H1 (cell line): ENCODE measurements at regions not wholly inside any gene's neighbourhood (a gene's known extent, or its start where the extent isn't known, plus 50 kb on each side); places are given as distances from the start of the nearest gene placed in this dataset.

ENCODE experiments used
- CTCF ChIA-PET: fragments of 300-600 bp; sonication (Branson Sonifier 250); formaldehyde crosslinking; loops from one replicate; lab custom pipeline; 2021; ENCODE audit not compliant: partially characterized antibody; lab: Charles Lee
- POLR2A ChIA-PET: fragments of 300-600 bp; sonication (Branson Sonifier 250); formaldehyde crosslinking; loops from one replicate; lab custom pipeline; 2021; ENCODE audit warnings: inconsistent platforms; ENCODE audit not compliant: partially characterized antibody; lab: Charles Lee
- DNase-seq, 2 experiments: peaks; one replicate each; pipeline versions ENCODE4 v3.0.0 to v3.0.0-alpha.2; 2010 to 2022; ENCODE audit warnings: low spot score in 2 of 2, low read depth in 1 of 2, mixed read lengths in 1 of 2
- FAIRE-seq: peaks from 2 replicates; lab custom pipeline; 2011; peaks lifted over from hg19 to GRCh38; lab: Jason Lieb, UNC
- H2AFZ ChIP-seq: 2 replicates; pipeline ENCODE4 v1.8.1; 2012; ENCODE audit warnings: low read length, inconsistent platforms
- H2AK5ac ChIP-seq: 2 replicates; pipeline ENCODE4 v1.6.1; 2013; ENCODE audit warnings: low read depth, low read length
- H2BK120ac ChIP-seq: replicated peaks from 2 replicates; pipeline ENCODE3; 2013; ENCODE audit warnings: low read depth, low read length, inconsistent platforms
- H2BK12ac ChIP-seq: 2 replicates; pipeline ENCODE4 v1.6.1; 2013; ENCODE audit warnings: low read depth, low read length
- H2BK15ac ChIP-seq: 2 replicates; pipeline ENCODE4 v1.6.1; 2013; ENCODE audit warnings: low read length
- H2BK20ac ChIP-seq: 2 replicates; pipeline ENCODE4 v1.6.1; 2013; ENCODE audit warnings: low read length
- H2BK5ac ChIP-seq: 2 replicates; pipeline ENCODE4 v1.6.1; 2013; ENCODE audit warnings: low read depth, low read length
- H3K14ac ChIP-seq: 2 replicates; pipeline ENCODE4 v1.6.1; 2013; ENCODE audit warnings: inconsistent platforms; ENCODE audit not compliant: insufficient read length
- H3K18ac ChIP-seq: 2 replicates; pipeline ENCODE4 v1.6.1; 2013; ENCODE audit warnings: low read length; ENCODE audit errors: extremely low read depth
- H3K23ac ChIP-seq: 2 replicates; pipeline ENCODE4 v1.6.1; 2013; ENCODE audit warnings: inconsistent platforms; ENCODE audit not compliant: insufficient read length
- H3K23me2 ChIP-seq: 2 replicates; pipeline ENCODE4 v1.6.1; 2013; ENCODE audit warnings: low read depth, low read length
- H3K27ac ChIP-seq: 2 replicates; pipeline ENCODE4 v1.6.1; 2011; ENCODE audit warnings: low read depth, low read length, inconsistent platforms
- H3K27me3 ChIP-seq, 4 experiments: replicated peaks in 1 of 4; 1 replicate in 1 of 4; 2 replicates in 3 of 4; pipeline versions ENCODE4 v1.6.1 to v1.8.1; 2011 to 2013; ENCODE audit warnings: low read length in 3 of 4, mild to moderate bottlenecking in 3 of 4, inconsistent platforms in 2 of 4, mixed read lengths in 2 of 4, moderate library complexity in 1 of 4; ENCODE audit not compliant: control insufficient read depth in 3 of 4, insufficient read depth in 3 of 4; ENCODE audit errors: extremely low read depth in 1 of 4
- H3K36me3 ChIP-seq, 4 experiments: 2 replicates each; pipeline versions ENCODE4 v1.6.1 to v1.8.1; 2011 to 2013; ENCODE audit warnings: mild to moderate bottlenecking in 4 of 4, low read length in 3 of 4, moderate library complexity in 2 of 4, control low read depth in 1 of 4, inconsistent platforms in 1 of 4; ENCODE audit not compliant: insufficient read depth in 4 of 4, control insufficient read depth in 2 of 4
- H3K4ac ChIP-seq: replicated peaks from 2 replicates; pipeline ENCODE3; 2013; ENCODE audit warnings: low read length, low read depth, mixed read lengths, inconsistent platforms; ENCODE audit not compliant: insufficient read length
- H3K4me1 ChIP-seq, 4 experiments: replicated peaks in 1 of 4; 1 replicate in 1 of 4; 2 replicates in 3 of 4; pipeline versions ENCODE4 v1.6.1 to v1.8.1; 2011 to 2013; ENCODE audit warnings: low read length in 3 of 4, inconsistent platforms in 2 of 4, mixed read lengths in 1 of 4; ENCODE audit not compliant: insufficient read depth in 4 of 4, control insufficient read depth in 3 of 4
- H3K4me2 ChIP-seq, 2 experiments: 2 replicates each; pipeline versions ENCODE4 v1.6.1 to v1.8.1; 2011 to 2013; ENCODE audit warnings: low read depth in 2 of 2, low read length in 2 of 2, control low read depth in 1 of 2, inconsistent platforms in 1 of 2, mild to moderate bottlenecking in 1 of 2; ENCODE audit not compliant: insufficient read depth in 1 of 2
- H3K4me3 ChIP-seq, 4 experiments: fragments of 200-600, 300-600 bp in 1 of 4; sonication (generic), shearing (Covaris generic), sonication (Bioruptor Twin) in 1 of 4; 2 replicates each; pipeline versions ENCODE4 v1.5.1 to v1.8.1; 2011 to 2016; ENCODE audit warnings: low read length in 4 of 4, low read depth in 3 of 4, control low read depth in 2 of 4, inconsistent platforms in 2 of 4, mild to moderate bottlenecking in 2 of 4, mixed read lengths in 1 of 4, moderate library complexity in 1 of 4; ENCODE audit not compliant: insufficient read depth in 2 of 4; ENCODE audit errors: extremely low read depth in 1 of 4
- H3K56ac ChIP-seq: replicated peaks from 2 replicates; pipeline ENCODE3; 2013; ENCODE audit warnings: low read depth, mild to moderate bottlenecking, mixed read lengths, low read length, inconsistent platforms; ENCODE audit not compliant: insufficient read length
- H3K79me1 ChIP-seq: 2 replicates; pipeline ENCODE4 v1.6.1; 2013; ENCODE audit warnings: low read depth, low read length, control low read depth
- H3K79me2 ChIP-seq, 2 experiments: 2 replicates each; pipeline versions ENCODE4 v1.6.1 to v1.8.1; 2012 to 2013; ENCODE audit warnings: low read length in 2 of 2, mild to moderate bottlenecking in 2 of 2, inconsistent platforms in 1 of 2; ENCODE audit not compliant: insufficient read depth in 2 of 2, control insufficient read depth in 1 of 2
- H3K9ac ChIP-seq, 4 experiments: replicated peaks in 1 of 4; 1 replicate in 1 of 4; 2 replicates in 3 of 4; pipeline versions ENCODE4 v1.6.1 to v1.8.1; 2011 to 2013; ENCODE audit warnings: low read depth in 3 of 4, low read length in 3 of 4, control low read depth in 2 of 4, mild to moderate bottlenecking in 2 of 4, moderate library complexity in 2 of 4, inconsistent platforms in 1 of 4; ENCODE audit errors: extremely low read depth in 1 of 4
- H3K9me3 ChIP-seq, 2 experiments: 2 replicates each; pipeline versions ENCODE4 v1.6.1 to v1.8.1; 2012 to 2013; ENCODE audit warnings: mild to moderate bottlenecking in 2 of 2, moderate library complexity in 2 of 2, control low read depth in 1 of 2, inconsistent platforms in 1 of 2, low read depth in 1 of 2, low read length in 1 of 2, mixed read lengths in 1 of 2; ENCODE audit not compliant: insufficient read depth in 2 of 2
- H4K20me1 ChIP-seq, 2 experiments: replicated peaks in 1 of 2; 2 replicates each; pipeline versions ENCODE3 to v1.8.1; 2011 to 2013; ENCODE audit warnings: inconsistent platforms in 2 of 2, low read length in 2 of 2, mild to moderate bottlenecking in 1 of 2; ENCODE audit not compliant: insufficient read depth in 2 of 2, control insufficient read depth in 1 of 2
- H4K5ac ChIP-seq: 2 replicates; pipeline ENCODE4 v1.6.1; 2013; ENCODE audit warnings: low read length, low read depth, mixed read lengths, inconsistent platforms; ENCODE audit not compliant: insufficient read length
- H4K8ac ChIP-seq: 2 replicates; pipeline ENCODE4 v1.8.0; 2013; ENCODE audit warnings: mild to moderate bottlenecking, moderate library complexity, low read length, inconsistent platforms; ENCODE audit not compliant: insufficient read depth; ENCODE audit errors: extremely low read depth
- H4K91ac ChIP-seq: replicated peaks from 2 replicates; pipeline ENCODE3; 2013; ENCODE audit warnings: low read length, mixed read lengths, inconsistent platforms; ENCODE audit not compliant: insufficient read length
- CEBPB ChIP-seq: IDR thresholded peaks from 2 replicates; pipeline ENCODE4 v1.6.1; 2012; ENCODE audit warnings: low read depth, low read length
- HDAC2 ChIP-seq, 2 experiments: fragments of 300-600 bp in 1 of 2; sonication (generic) in 1 of 2; IDR thresholded peaks; 2 replicates each; pipeline ENCODE4 v1.6.1; 2011 to 2012; ENCODE audit warnings: low read depth in 2 of 2, low read length in 2 of 2, mild to moderate bottlenecking in 2 of 2, moderate library complexity in 2 of 2, borderline replicate concordance in 1 of 2, inconsistent platforms in 1 of 2
- JUN ChIP-seq: IDR thresholded peaks from 2 replicates; pipeline ENCODE4 v1.6.1; 2011; ENCODE audit warnings: low read depth, mild to moderate bottlenecking, improper control_type of control experiment, low read length
- KDM1A ChIP-seq: fragments of 200-600, 300-600 bp; sonication (generic); IDR thresholded peaks from 2 replicates; pipeline ENCODE4 v1.7.1; 2016; ENCODE audit warnings: mild to moderate bottlenecking, low read length, borderline replicate concordance
- KDM4A ChIP-seq: IDR thresholded peaks from one replicate; pipeline ENCODE4 v1.7.1; 2012; ENCODE audit warnings: low read depth, mild to moderate bottlenecking, moderate library complexity, low read length, inconsistent platforms; ENCODE audit not compliant: severe bottlenecking
- PHF8 ChIP-seq: fragments of 200-600 bp; sonication (generic); conservative IDR thresholded peaks from 2 replicates; pipeline ENCODE4 v1.7.1; 2012; ENCODE audit warnings: low read depth, mild to moderate bottlenecking, inconsistent platforms, low read length, moderate library complexity
- RAD21 ChIP-seq, 2 experiments: IDR thresholded peaks in 1 of 2; conservative IDR thresholded peaks in 1 of 2; 2 replicates each; pipeline ENCODE4 v1.6.1; 2011; ENCODE audit warnings: low read depth in 2 of 2, low read length in 2 of 2, improper control_type of control experiment in 1 of 2, inconsistent platforms in 1 of 2, mild to moderate bottlenecking in 1 of 2, moderate library complexity in 1 of 2
- SIN3A ChIP-seq, 2 experiments: IDR thresholded peaks in 1 of 2; conservative IDR thresholded peaks in 1 of 2; 2 replicates each; pipeline ENCODE4 v1.6.1; 2011 to 2012; ENCODE audit warnings: low read length in 2 of 2, improper control_type of control experiment in 1 of 2, low read depth in 1 of 2, mild to moderate bottlenecking in 1 of 2
- SIRT6 ChIP-seq: IDR thresholded peaks from one replicate; pipeline ENCODE4 v1.7.1; 2012; ENCODE audit warnings: low read length, inconsistent platforms
- SP1 ChIP-seq: IDR thresholded peaks from 2 replicates; pipeline ENCODE4 v1.6.1; 2011; ENCODE audit warnings: low read depth, low read length
- SRF ChIP-seq: IDR thresholded peaks from 2 replicates; pipeline ENCODE4 v1.6.1; 2011; ENCODE audit warnings: mild to moderate bottlenecking, low read depth, low read length, moderate library complexity
- SUZ12 ChIP-seq: fragments of 200-600 bp; sonication (generic); IDR thresholded peaks from 2 replicates; pipeline ENCODE4 v1.6.1; 2012; ENCODE audit warnings: mild to moderate bottlenecking, inconsistent platforms, low read length, moderate library complexity, mixed read lengths
- ZNF274 ChIP-seq: IDR thresholded peaks from 2 replicates; pipeline ENCODE4 v1.7.0; 2012; ENCODE audit warnings: low read length, borderline replicate concordance; ENCODE audit errors: extremely low read depth
- WGBS, 2 experiments: shearing (Covaris generic) in 1 of 2; methylation state at CpG; one replicate each; pipeline versions ENCODE4 v1.1.6 to v1.1.7; 2013 to 2015; ENCODE audit warnings: low lambda C conversion rate in 2 of 2, mixed read lengths in 2 of 2, inconsistent platforms in 1 of 2, low coverage in 1 of 2, missing lambda C conversion rate in 1 of 2; ENCODE audit not compliant: insufficient replicate concordance in 2 of 2, insufficient coverage in 1 of 2, insufficient read length in 1 of 2; ENCODE audit errors: extremely low coverage in 1 of 2, missing lambda C conversion rate in 1 of 2; 5-methylcytosine and 5-hydroxymethylcytosine counted together

GRCh38 chr3:7917443-7918151 lies 584.0 kb upstream of the LMCD1 start:
- H3K14ac ChIP-seq = no peak overlapping the region
- H2BK15ac ChIP-seq = no peak overlapping the region
- H3K23ac ChIP-seq = no peak overlapping the region
- H4K91ac ChIP-seq = no peak overlapping the region
- H2BK12ac ChIP-seq = no peak overlapping the region
- H3K79me2 ChIP-seq = no peaks in the 10 kb centered on the region
- no peak overlapping the region for H3K4me2 ChIP-seq
- no peak overlapping the region for H2BK5ac ChIP-seq
- no peaks in the 10 kb centered on the region for H3K23me2 ChIP-seq
- H2AFZ ChIP-seq = no peak overlapping the region
- no peaks in the 10 kb centered on the region for H3K79me1 ChIP-seq
- H3K9ac ChIP-seq = no peak overlapping the region
- POLR2A ChIA-PET = no interaction called here
- no peak overlapping the region for H3K18ac ChIP-seq
- H3K4me1 ChIP-seq = peaks cover 0 to 4% (median 0%) of the 10 kb centered on the region in 4 experiments; a peak in 1 of 7 replicates
- H3K9me3 ChIP-seq = no peaks in the 10 kb centered on the region; a peak in 1 of 4 replicates
- H3K4ac ChIP-seq = no peak overlapping the region
- 92% methylated on average over 4 of the region's 4 CpGs; no CpG with 5 or more reads in 1 of the 2 experiments for WGBS, 2 experiments
- H3K36me3 ChIP-seq = no peaks in the 10 kb centered on the region
- no peak overlapping the region for H4K8ac ChIP-seq
- no peak overlapping the region for H2AK5ac ChIP-seq
- DNase-seq (no peak), FAIRE-seq (no peak)
- no peak overlapping the region for H2BK120ac ChIP-seq
- H2BK20ac ChIP-seq = no peak overlapping the region
- no peaks in the 10 kb centered on the region for H4K20me1 ChIP-seq
- CTCF ChIA-PET = interaction anchor here (1.1 kb wide), 1 partner anchor 196 kb away, joined by 3 read pairs; no protein-coding TSS in a partner anchor
- no peak overlapping the region for H3K56ac ChIP-seq
- H3K4me3 ChIP-seq = no peak overlapping the region
- H3K27ac ChIP-seq = no peak overlapping the region
- no peaks in the 10 kb centered on the region for H3K27me3 ChIP-seq
- H4K5ac ChIP-seq = no peak overlapping the region
- TF ChIP-seq PHF8 (no peak), SIN3A (conservative IDR thresholded peaks at IDR 0.05 in 1 of 2, IDR thresholded peaks at IDR 0.05 in 1 of 2; ENCODE audit: low read depth in 1 of 2, low read length in 2 of 2) (no peak), KDM1A (no peak), SP1 (no peak), SRF (no peak), JUN (no peak), KDM4A (no peak), RAD21 (IDR thresholded peaks at IDR 0.05 in 1 of 2, conservative IDR thresholded peaks at IDR 0.05 in 1 of 2; ENCODE audit: low read depth in 2 of 2, low read length in 2 of 2) (no peak), SUZ12 (no peak), ZNF274 (no peak), CEBPB (no peak), HDAC2 (IDR thresholded peaks at IDR 0.05; ENCODE audit: borderline replicate concordance in 1 of 2, low read depth in 2 of 2, low read length in 2 of 2) (no peak), SIRT6 (no peak)
